ENCODE measurements at regions not wholly inside any gene's neighbourhood (a gene's known extent, or its start where the extent isn't known, plus 50 kb on each side); places are given as distances from the start of the nearest gene placed in this dataset.
"Not testable (repeated sequence)": the region's sequence is repeated elsewhere in the genome, so short reads cannot be mapped to it uniquely, and the experiment has no call there.

DNA sequence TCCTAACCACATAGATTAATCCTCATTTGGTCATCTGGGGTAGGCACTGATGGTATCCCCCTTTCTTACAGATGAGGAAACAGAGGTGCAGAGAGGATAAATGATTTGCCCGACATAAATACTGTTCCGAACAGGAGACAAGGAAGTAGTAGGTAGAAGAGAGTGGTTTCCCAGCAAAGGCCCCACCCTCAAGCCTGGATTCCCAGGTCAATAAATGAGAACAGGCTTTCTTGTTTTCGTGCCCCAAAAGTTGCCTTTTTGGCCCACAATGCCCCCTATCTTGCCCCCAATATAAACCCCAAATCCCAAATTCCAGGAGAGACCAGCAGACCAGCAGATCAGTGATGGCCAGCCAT, 125.5 kb upstream of the PRR20G start:
- 82 to 85% methylated on average over 3 of the region's 3 CpGs for WGBS, 2 donors
- no peak for TF ChIP-seq CTCF (IDR thresholded peaks at IDR 0.05)
- intact Hi-C loops (cut with DNase I; ENCODE audit: low total_unique reads): no loop called here
- no peak overlapping the region for H3K4me3 ChIP-seq (ENCODE audit: low read depth, poor library complexity, severe bottlenecking)
- peak in 1 of 2 donors; percentile 12 for DNase-seq (ENCODE audit: low spot score in 2 of 2)

- WGBS, 2 donors: 86 to 89% methylated on average over 10 of the region's 10 CpGs
- no peak overlapping the region for H3K4me3 ChIP-seq (ENCODE audit: low read depth, poor library complexity, severe bottlenecking)
- intact Hi-C loops (cut with DNase I; ENCODE audit: low total_unique reads): no loop called here
- DNase-seq (ENCODE audit: low spot score in 2 of 2): no peak
- TF ChIP-seq CTCF (IDR thresholded peaks at IDR 0.05) (no peak), POLR2A (IDR thresholded peaks at IDR 0.05) (no peak)
Measured at GRCh38 chr3:127412578-127413317, 124.9 kb upstream of the PRR20G start.

GRCh38 chr3:127411875-127412274, 124.0 kb upstream of the PRR20G start:
- 64 to 68% methylated on average over 8 of the region's 9 CpGs for WGBS, 2 donors
- intact Hi-C loops (cut with DNase I; ENCODE audit: low total_unique reads); H3K4me3 ChIP-seq (ENCODE audit: low read depth, poor library complexity, severe bottlenecking); DNase-seq (ENCODE audit: low spot score in 2 of 2): not testable (repeated sequence)

DNA sequence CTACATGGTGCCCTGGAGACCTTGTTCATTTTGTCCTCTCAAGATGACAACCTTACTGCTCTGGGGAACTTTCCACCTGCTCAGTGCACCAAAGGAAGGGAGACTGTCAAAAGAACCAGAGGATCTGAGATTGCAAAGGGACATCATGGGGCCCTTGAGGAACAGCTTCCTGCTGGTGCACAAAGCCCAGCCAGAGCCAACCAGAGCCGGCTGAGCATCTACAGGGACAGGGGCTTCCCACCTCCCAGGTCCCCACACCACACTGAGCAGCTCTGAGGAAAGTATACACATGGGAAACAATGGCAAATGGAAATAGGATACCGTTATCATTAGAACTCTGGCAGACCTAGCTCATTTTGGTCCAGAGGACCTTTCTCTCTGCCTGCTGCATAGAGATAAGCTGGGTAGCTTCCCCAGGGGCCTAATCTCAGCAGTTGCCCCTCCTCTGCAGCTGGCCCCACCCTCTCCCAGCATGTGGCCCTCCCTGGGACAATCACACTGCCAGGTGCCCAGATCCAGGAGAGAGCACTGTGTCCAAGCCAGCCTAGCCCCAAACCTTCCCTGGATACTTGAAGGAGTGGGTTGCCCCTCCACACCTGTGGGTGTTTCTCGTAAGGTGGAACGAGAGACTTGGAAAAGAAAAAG, 123.4 kb upstream of the PRR20G start:
- peak in 1 of 2 donors; percentile 61 for DNase-seq (ENCODE audit: low spot score in 2 of 2)
- 72 to 77% methylated on average over 4 of the region's 4 CpGs for whole genome bisulfite sequencing, 2 donors
- no peak overlapping the region for H3K4me3 ChIP-seq (ENCODE audit: low read depth, poor library complexity, severe bottlenecking)
- TF ChIP-seq CTCF (IDR thresholded peaks at IDR 0.05): no peak
- no peak for TF ChIP-seq POLR2A (IDR thresholded peaks at IDR 0.05)
- intact Hi-C loops (cut with DNase I; ENCODE audit: low total_unique reads): no loop called here

DNA sequence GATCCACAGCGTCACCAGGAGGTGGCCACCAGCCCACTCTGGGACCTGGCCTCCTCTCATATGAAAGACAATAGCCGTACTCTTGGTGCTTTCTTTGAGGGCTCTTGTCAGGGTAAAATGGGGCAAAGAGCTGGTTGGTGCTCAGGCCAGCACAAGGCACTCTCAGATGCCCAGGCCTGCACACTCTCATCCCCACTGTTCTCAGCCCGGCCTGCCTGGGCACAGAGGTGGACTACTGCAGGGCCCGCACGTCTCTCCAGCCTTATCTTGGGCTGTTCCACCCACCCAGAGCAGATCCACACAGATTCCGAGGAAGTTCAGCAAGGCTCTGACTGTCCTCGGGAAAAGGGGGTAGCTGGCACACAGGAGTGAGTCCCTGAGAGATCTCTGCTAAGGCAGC, 122.8 kb upstream of the PRR20G start:
- no peak overlapping the region for H3K4me3 ChIP-seq (ENCODE audit: low read depth, poor library complexity, severe bottlenecking)
- DNase-seq (ENCODE audit: low spot score in 2 of 2): peak in 1 of 2 donors; percentile 57
- WGBS, 2 donors: 86 to 89% methylated on average over 7 of the region's 7 CpGs
- no peak for TF ChIP-seq CTCF (IDR thresholded peaks at IDR 0.05)
- no peak for TF ChIP-seq POLR2A (IDR thresholded peaks at IDR 0.05)
- intact Hi-C loops (cut with DNase I; ENCODE audit: low total_unique reads): no loop called here

GRCh38 chr3:127410137-127410488, 122.3 kb upstream of the PRR20G start:
- intact Hi-C loops (cut with DNase I; ENCODE audit: low total_unique reads): no loop called here
- H3K4me3 ChIP-seq (ENCODE audit: low read depth, poor library complexity, severe bottlenecking): no peak overlapping the region
- TF ChIP-seq POLR2A (IDR thresholded peaks at IDR 0.05) (no peak), CTCF (IDR thresholded peaks at IDR 0.05) (no peak)
- DNase-seq (ENCODE audit: low spot score in 2 of 2): peak in 1 of 2 donors; percentile 79
- WGBS, 2 donors: 82 to 90% methylated on average over 6 of the region's 6 CpGs
